ENCODE measurements at regions not wholly inside any gene's neighbourhood (a gene's known extent, or its start where the extent isn't known, plus 50 kb on each side); places are given as distances from the start of the nearest gene placed in this dataset.

DNA sequence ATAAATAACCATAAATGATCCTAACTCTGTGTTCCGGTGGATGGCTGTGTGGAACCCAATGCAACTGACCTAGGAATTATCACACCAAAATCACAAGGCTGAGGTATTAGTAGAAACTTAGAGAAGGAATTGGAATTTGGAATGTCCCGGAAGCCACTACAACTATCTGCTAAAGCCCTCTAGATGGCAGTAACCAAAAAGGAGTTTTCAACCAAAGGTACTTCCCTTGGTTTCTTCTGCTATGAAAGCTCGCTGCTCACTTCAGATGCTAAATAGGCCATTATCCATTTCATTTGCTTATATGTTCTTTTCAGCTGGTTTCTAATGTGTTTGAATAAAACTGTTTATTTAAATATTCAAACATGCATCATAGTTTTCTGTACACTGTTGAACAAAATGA lies 1589.1 kb upstream of the SPRY2 start:
- Histone ChIP-seq H3K27me3 (no peaks in the 10 kb centered on the region), H3K36me3 (no peaks in the 10 kb centered on the region), H3K4me3 (replicated peaks in 1 of 3) (no peak overlapping the region), H3K27ac (no peak overlapping the region), H3K9me3 (no peaks in the 10 kb centered on the region), H3K4me1 (no peaks in the 10 kb centered on the region)
- TF ChIP-seq, protein P1, sequence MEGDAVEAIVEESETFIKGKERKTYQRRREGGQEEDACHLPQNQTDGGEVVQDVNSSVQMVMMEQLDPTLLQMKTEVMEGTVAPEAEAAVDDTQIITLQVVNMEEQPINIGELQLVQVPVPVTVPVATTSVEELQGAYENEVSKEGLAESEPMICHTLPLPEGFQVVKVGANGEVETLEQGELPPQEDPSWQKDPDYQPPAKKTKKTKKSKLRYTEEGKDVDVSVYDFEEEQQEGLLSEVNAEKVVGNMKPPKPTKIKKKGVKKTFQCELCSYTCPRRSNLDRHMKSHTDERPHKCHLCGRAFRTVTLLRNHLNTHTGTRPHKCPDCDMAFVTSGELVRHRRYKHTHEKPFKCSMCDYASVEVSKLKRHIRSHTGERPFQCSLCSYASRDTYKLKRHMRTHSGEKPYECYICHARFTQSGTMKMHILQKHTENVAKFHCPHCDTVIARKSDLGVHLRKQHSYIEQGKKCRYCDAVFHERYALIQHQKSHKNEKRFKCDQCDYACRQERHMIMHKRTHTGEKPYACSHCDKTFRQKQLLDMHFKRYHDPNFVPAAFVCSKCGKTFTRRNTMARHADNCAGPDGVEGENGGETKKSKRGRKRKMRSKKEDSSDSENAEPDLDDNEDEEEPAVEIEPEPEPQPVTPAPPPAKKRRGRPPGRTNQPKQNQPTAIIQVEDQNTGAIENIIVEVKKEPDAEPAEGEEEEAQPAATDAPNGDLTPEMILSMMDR (IDR thresholded peaks at IDR 0.05) = peak in 2 of 6 experiments; percentile 21 to 44
- no peak for TF ChIP-seq POLR2A (IDR thresholded peaks at IDR 0.05)
- no peak for DNase-seq
- 34 to 35% methylated on average over 3 of the region's 3 CpGs for WGBS, 2 donors
- intact Hi-C loops (cut with DNase I) = no loop called here

DNA sequence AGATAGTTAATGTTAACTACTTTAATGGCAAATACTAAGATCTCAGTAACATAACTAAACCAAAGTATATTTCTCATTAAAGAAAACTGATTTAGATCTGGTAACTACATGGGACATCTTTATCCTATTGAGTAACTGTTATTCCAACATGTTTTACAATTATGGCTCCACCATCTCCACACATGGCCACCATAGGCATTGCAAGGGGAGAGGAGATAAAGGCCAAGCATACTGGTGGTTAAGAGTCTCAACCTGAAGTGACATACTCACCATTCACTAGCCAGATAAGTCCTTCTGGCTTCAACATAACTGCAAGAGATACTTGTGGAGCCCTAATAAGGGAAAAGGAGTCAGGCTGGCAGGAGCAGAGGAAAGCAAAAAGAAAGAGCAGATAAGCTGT lies 1586.4 kb upstream of the SPRY2 start:
- Histone ChIP-seq H3K36me3 (no peaks in the 10 kb centered on the region), H3K4me3 (replicated peaks in 1 of 3) (no peak overlapping the region), H3K9me3 (no peaks in the 10 kb centered on the region), H3K4me1 (no peaks in the 10 kb centered on the region), H3K27me3 (no peaks in the 10 kb centered on the region), H3K27ac (no peak overlapping the region)
- no peak for TF ChIP-seq POLR2A (IDR thresholded peaks at IDR 0.05)
- TF ChIP-seq, protein P1 (IDR thresholded peaks at IDR 0.05) = no peak
- intact Hi-C loops (cut with DNase I) = no loop called here
- no peak for DNase-seq

DNA sequence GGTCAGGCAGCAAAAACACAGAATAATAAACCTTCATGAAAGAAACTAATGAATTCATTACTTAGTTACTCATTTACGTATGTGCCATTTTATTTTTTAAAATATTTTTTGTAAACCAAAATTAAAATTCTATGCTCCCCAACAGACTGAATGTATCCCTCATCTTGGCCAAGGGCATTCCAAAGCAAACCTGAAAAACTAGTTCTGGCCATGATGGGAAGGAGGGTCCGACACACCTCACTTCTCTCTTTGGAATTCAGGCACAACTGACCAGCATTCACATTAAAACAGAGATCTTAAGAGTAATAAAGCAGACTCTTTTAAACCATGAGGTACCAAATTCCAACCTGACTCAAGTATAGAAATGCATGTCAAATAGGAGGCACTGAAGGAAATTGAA lies 1576.9 kb upstream of the SPRY2 start:
- no peak for TF ChIP-seq POLR2A (IDR thresholded peaks at IDR 0.05)
- TF ChIP-seq, protein P1 (IDR thresholded peaks at IDR 0.05) = no peak
- DNase-seq = peak; percentile 24 to 41
- intact Hi-C loops (cut with DNase I) = no loop called here
- 63 to 64% methylated on average over 2 of the region's 2 CpGs for WGBS, 2 donors
- Histone ChIP-seq H3K27ac (peak overlapping the region in 1 of 3 donors; percentile 38), H3K27me3 (no peaks in the 10 kb centered on the region), H3K36me3 (no peaks in the 10 kb centered on the region), H3K4me3 (replicated peaks in 1 of 3) (no peak overlapping the region), H3K4me1 (peaks cover 7 to 10% of the 10 kb centered on the region in 2 donors), H3K9me3 (no peaks in the 10 kb centered on the region)

DNA sequence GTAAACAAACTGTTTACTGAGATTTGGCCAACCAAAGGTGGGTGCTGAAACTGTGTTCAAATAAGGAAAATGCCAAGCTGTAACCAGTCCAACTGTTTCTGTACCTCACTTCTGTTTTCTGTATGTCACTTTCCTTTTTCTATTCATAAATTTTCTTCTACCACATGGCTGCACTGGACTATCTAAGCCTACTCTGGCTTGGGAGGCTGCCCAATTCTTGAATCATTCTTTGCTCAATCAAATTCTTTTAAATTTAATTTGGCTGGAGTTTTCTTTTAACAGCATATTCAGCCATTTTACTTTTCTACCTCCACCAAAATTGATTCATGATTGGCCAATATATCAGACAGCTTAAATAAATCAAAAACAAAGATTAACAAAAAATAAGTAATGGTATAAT lies 1575.5 kb upstream of the SPRY2 start:
- H3K9me3 ChIP-seq = no peaks in the 10 kb centered on the region
- no peak overlapping the region for H3K4me3 ChIP-seq (replicated peaks in 1 of 3)
- TF ChIP-seq POLR2A (IDR thresholded peaks at IDR 0.05) = no peak
- TF ChIP-seq, protein P1 (IDR thresholded peaks at IDR 0.05) = no peak
- DNase-seq = peak; percentile 5 to 20
- no peaks in the 10 kb centered on the region for H3K27me3 ChIP-seq
- no peaks in the 10 kb centered on the region for H3K36me3 ChIP-seq
- H3K27ac ChIP-seq = no peak overlapping the region
- intact Hi-C loops (cut with DNase I) = no loop called here
- H3K4me1 ChIP-seq = peaks cover 7 to 10% of the 10 kb centered on the region in 2 donors

DNA sequence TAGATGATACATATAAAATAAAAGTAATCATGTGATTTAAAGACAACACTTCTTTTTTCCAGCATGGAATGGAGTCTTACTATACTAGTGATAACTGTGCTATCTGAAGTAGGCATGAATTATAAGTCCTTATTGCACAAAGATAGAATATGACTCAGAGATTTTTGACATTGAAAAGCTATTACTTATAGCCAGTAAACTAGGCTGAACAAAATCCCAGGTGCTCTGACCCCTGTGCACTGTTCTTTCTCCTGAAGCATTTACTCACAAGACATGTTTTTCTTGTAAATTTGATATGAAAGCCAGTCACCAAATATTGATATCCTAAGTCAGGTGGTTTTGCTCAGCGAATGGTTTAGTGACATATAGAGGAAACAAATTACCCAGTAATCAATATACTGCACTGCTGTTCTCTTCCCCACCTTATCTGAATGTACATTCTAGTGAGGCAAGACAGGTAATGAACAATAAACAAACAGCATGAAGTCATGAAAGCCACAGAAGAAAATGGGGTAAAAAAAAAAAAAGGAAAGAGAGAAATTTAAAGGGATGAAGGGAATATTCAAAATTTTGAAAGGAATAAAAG lies 1567.0 kb upstream of the SPRY2 start:
- no peak overlapping the region for H3K27ac ChIP-seq
- 78 to 96% methylated on average over 1 of the region's 1 CpG for WGBS, 2 donors
- no peak overlapping the region for H3K4me3 ChIP-seq (replicated peaks in 1 of 3)
- no peaks in the 10 kb centered on the region for H3K36me3 ChIP-seq
- intact Hi-C loops (cut with DNase I) = no loop called here
- no peaks in the 10 kb centered on the region for H3K9me3 ChIP-seq
- H3K27me3 ChIP-seq = no peaks in the 10 kb centered on the region
- DNase-seq = no peak
- TF ChIP-seq, protein P1 (IDR thresholded peaks at IDR 0.05) = no peak
- TF ChIP-seq POLR2A (IDR thresholded peaks at IDR 0.05) = no peak
- no peaks in the 10 kb centered on the region for H3K4me1 ChIP-seq
